PC-3 (cell line): ENCODE measurements at regions not wholly inside any gene's neighbourhood (a gene's known extent, or its start where the extent isn't known, plus 50 kb on each side); places are given as distances from the start of the nearest gene placed in this dataset.
"Not testable (repeated sequence)": the region's sequence is repeated elsewhere in the genome, so short reads cannot be mapped to it uniquely, and the experiment has no call there.

Experiments
- CTCF ChIP-seq: fragments of 300-600 bp; sonication (generic); conservative IDR thresholded peaks from 2 replicates; pipeline ENCODE4 v1.5.1; 2017; ENCODE audit warnings: antibody characterized with exemption, low read depth, mild to moderate bottlenecking, low read length
- EZH2 ChIP-seq: fragments of 300-600 bp; sonication (generic); IDR thresholded peaks from one replicate; pipeline ENCODE4 v1.6.1; 2017; ENCODE audit warnings: antibody characterized with exemption, mild to moderate bottlenecking, low read length; ENCODE audit not compliant: unreplicated experiment
- EZH2phosphoT487 ChIP-seq: fragments of 300-600 bp; sonication (generic); IDR thresholded peaks from 2 replicates; pipeline ENCODE4 v1.6.1; 2018; ENCODE audit warnings: mild to moderate bottlenecking, antibody characterized with exemption, low read length, borderline replicate concordance

GRCh38 chrX:144131080-144131479, 247.2 kb downstream of the UBE2NL start:
- not testable (repeated sequence) for TF ChIP-seq CTCF, EZH2, EZH2phosphoT487
